ENCODE measurements at regions not wholly inside any gene's neighbourhood (a gene's known extent, or its start where the extent isn't known, plus 50 kb on each side); places are given as distances from the start of the nearest gene placed in this dataset.

DNA sequence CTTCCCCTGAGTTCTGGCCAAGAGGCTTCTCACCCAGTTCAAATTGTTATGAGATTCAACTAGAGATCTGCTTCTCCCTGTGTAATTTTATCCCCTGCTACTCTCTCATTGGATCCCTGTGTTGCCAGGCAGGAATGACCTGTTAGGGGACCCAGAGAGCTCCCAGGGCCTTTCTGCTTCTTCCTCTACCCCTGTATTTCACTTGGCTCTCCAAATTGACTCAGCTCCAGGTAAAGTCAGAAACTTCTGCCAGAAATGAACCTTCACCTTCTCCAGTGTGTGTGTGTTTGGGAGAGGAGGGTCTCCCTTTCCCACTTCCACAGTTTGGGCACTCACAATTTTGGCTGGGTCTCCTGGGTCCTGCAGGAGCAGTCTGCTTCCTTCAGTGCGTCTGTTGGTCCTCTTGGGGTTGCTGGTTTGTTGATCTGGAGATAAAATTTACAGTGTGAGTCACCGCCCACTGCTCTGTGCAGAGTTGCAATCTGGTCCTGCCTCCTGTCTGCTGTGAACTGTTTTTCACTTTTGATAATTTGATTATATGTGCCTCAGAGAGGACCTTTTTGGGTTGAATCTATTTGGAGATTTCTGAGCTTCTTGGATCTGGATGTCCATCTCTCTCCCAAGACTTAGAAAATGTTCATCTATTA, 112.4 kb upstream of the EDA2R start:
- TF ChIP-seq ZNF274 (IDR thresholded peaks at IDR 0.05; ENCODE audit: low read depth, low read length): no peak
- TF ChIP-seq YY1 (IDR thresholded peaks at IDR 0.05; ENCODE audit: insufficient read depth, insufficient read length): no peak
- TF ChIP-seq SUZ12 (IDR thresholded peaks at IDR 0.05; ENCODE audit: extremely low read depth, insufficient read depth, insufficient read length): no peak
